ENCODE measurements at regions not wholly inside any gene's neighbourhood (a gene's known extent, or its start where the extent isn't known, plus 50 kb on each side); places are given as distances from the start of the nearest gene placed in this dataset.
"Not testable (repeated sequence)": the region's sequence is repeated elsewhere in the genome, so short reads cannot be mapped to it uniquely, and the experiment has no call there.

DNA sequence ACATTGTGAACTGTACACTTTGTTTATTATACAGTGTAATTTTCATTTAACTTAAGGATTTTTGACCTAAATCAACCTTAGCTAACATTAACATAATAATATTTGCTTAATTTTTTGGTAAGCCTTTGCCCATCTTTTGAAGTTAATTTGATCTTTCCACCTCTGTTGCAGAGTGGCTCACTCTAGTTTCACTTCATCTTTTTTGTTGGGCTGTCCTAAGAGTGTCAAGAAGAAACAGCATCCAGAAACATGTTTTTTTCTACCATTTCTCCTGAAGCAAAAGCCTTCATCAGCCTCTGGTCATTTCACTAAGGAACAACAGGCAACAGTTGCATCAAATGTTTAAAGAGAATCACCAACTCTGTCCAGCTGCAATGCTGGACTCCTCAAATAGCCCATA lies 824.7 kb downstream of the REEP3 start:
- DNase-seq (ENCODE audit: low spot score in 2 of 2, unreplicated experiment in 2 of 2): no peak
- Mint-ChIP-seq H3K36me3 (no peaks in the 10 kb centered on the region), H3K27ac (no peak overlapping the region), H3K27me3 (ENCODE audit: low read depth) (no peaks in the 10 kb centered on the region), H3K9me3 (no peaks in the 10 kb centered on the region), H3K4me1 (peaks cover 4% of the 10 kb centered on the region), H3K4me3 (no peak overlapping the region)
- TF ChIP-seq, protein P1, sequence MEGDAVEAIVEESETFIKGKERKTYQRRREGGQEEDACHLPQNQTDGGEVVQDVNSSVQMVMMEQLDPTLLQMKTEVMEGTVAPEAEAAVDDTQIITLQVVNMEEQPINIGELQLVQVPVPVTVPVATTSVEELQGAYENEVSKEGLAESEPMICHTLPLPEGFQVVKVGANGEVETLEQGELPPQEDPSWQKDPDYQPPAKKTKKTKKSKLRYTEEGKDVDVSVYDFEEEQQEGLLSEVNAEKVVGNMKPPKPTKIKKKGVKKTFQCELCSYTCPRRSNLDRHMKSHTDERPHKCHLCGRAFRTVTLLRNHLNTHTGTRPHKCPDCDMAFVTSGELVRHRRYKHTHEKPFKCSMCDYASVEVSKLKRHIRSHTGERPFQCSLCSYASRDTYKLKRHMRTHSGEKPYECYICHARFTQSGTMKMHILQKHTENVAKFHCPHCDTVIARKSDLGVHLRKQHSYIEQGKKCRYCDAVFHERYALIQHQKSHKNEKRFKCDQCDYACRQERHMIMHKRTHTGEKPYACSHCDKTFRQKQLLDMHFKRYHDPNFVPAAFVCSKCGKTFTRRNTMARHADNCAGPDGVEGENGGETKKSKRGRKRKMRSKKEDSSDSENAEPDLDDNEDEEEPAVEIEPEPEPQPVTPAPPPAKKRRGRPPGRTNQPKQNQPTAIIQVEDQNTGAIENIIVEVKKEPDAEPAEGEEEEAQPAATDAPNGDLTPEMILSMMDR (IDR thresholded peaks at IDR 0.05; ENCODE audit: unreplicated experiment): no peak

DNA sequence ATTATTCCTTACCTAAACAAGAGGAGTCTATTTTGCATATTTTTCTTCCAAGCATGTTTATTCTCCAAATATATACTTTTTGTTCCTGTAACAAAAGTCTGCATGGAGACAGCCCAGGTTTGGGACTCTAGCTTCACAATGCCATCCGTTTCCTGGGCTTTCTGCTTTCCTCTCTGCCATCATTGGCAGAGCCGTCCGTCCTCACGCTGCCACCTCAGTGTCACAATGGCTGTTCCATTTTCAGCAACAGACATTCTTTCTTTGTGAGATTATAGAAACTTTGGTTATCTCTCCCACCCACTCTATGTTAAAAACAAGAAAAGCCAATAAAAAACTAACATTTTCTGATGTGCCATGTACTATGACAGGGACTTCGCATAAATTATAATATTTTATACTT lies 825.2 kb downstream of the REEP3 start:
- no peak for DNase-seq (ENCODE audit: low spot score in 2 of 2, unreplicated experiment in 2 of 2)
- Mint-ChIP-seq H3K36me3 (no peaks in the 10 kb centered on the region), H3K27me3 (ENCODE audit: low read depth) (no peaks in the 10 kb centered on the region), H3K27ac (no peak overlapping the region), H3K9me3 (no peaks in the 10 kb centered on the region), H3K4me3 (no peak overlapping the region), H3K4me1 (peaks cover 4% of the 10 kb centered on the region)
- TF ChIP-seq, protein P1 (IDR thresholded peaks at IDR 0.05; ENCODE audit: unreplicated experiment): no peak

DNA sequence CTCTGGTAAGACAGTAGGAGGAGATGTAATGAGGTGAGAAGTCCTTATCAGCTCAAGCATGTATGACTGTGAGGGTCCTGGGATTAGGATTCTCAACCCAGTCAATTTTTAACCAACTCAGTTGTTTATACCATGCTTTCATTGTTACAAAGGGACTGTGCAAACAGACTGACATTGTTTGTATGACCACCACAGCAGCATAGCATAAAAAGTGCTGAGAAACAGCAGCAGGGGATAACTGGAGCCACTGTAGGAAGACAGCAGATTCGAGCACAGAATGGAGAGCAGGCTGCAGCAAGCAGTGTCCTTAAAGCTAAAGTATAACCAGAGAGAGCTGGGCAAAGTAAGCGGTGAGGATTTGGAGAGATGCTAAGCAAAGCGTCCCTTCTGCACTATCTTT lies 829.5 kb downstream of the REEP3 start:
- Mint-ChIP-seq H3K4me1 (peaks cover 4% of the 10 kb centered on the region), H3K4me3 (no peak overlapping the region), H3K27ac (no peak overlapping the region), H3K36me3 (no peaks in the 10 kb centered on the region), H3K9me3 (no peaks in the 10 kb centered on the region), H3K27me3 (ENCODE audit: low read depth) (no peaks in the 10 kb centered on the region)
- TF ChIP-seq, protein P1 (IDR thresholded peaks at IDR 0.05; ENCODE audit: unreplicated experiment): no peak
- no peak for DNase-seq (ENCODE audit: low spot score in 2 of 2, unreplicated experiment in 2 of 2)

DNA sequence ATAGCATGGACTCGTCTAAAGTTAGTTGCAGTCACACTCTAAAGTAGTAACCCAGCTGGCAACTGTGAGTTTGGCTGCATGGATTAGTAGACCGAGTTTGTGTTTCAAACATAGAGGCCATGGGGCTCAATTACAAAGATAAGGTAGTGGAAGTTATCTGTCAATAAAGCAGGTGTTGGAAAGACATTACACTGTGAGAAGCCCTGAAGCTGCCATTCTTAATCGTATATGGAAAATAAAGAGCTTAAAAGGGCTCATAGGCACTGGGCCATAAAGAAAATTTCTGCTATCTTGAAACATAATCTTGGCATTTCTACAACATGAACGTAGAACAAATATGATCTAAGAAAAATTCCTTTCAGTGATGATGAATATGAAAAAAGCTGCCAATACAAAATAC lies 837.7 kb downstream of the REEP3 start:
- Mint-ChIP-seq H3K36me3 (peaks cover 2% of the 10 kb centered on the region), H3K4me1 (no peaks in the 10 kb centered on the region), H3K27ac (no peak overlapping the region), H3K27me3 (ENCODE audit: low read depth) (no peaks in the 10 kb centered on the region), H3K9me3 (peaks cover 29% of the 10 kb centered on the region), H3K4me3 (no peak overlapping the region)
- no peak for DNase-seq (ENCODE audit: low spot score in 2 of 2, unreplicated experiment in 2 of 2)
- TF ChIP-seq, protein P1 (IDR thresholded peaks at IDR 0.05; ENCODE audit: unreplicated experiment): no peak

DNA sequence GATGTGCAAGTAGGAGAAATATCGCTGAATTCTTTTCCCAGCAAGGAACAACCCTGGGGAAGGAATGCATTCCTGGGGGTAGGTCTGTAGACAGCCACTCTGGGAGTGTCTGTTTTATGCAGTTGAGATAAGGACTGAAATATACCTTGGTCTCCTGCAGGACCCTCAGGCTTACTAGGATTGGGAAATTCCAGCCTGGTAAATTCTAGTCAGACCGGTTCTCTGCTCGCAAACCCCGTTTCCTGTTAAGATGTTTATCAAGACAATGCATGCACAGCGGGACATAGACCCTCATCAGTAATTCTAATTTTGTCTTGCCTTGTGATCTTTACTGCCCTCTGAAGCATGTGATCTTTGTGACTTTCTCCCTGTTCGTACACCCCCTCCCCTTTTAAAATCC lies 839.0 kb downstream of the REEP3 start:
- H3K27me3 Mint-ChIP-seq (ENCODE audit: low read depth); H3K4me1 Mint-ChIP-seq; H3K27ac Mint-ChIP-seq; H3K36me3 Mint-ChIP-seq; DNase-seq (ENCODE audit: low spot score in 2 of 2, unreplicated experiment in 2 of 2); H3K4me3 Mint-ChIP-seq: not testable (repeated sequence)
- peaks cover 29% of the 10 kb centered on the region for H3K9me3 Mint-ChIP-seq

DNA sequence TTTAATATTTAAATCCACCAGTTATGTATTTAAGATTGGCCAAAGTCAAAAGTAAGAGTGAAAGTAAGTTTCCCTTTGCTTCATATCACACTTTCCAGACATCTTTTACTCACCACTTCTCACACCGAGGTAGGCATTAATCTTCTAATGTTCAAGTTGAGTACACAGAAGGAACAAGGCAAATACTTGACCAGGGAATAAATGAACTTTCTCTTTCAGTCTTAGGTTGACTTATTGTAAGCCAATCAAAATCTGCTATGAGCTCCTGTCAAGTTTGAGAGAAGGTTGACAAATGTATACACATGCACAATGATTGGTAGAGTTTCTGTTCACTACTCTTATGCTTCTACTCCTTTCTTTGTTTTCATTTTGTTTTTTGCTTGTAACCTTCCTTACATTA lies 842.5 kb downstream of the REEP3 start:
- Mint-ChIP-seq H3K36me3 (peaks cover 2% of the 10 kb centered on the region), H3K4me3 (no peak overlapping the region), H3K27ac (no peak overlapping the region), H3K4me1 (no peaks in the 10 kb centered on the region), H3K9me3 (peaks cover 26% of the 10 kb centered on the region), H3K27me3 (ENCODE audit: low read depth) (no peaks in the 10 kb centered on the region)
- TF ChIP-seq, protein P1 (IDR thresholded peaks at IDR 0.05; ENCODE audit: unreplicated experiment): no peak
- DNase-seq (ENCODE audit: low spot score in 2 of 2, unreplicated experiment in 2 of 2): no peak

All from mesothelial cell of epicardium (in vitro differentiated cells).